HG03159 (cell line): ENCODE measurements at regions not wholly inside any gene's neighbourhood (a gene's known extent, or its start where the extent isn't known, plus 50 kb on each side); places are given as distances from the start of the nearest gene placed in this dataset.
"Not testable (repeated sequence)": the region's sequence is repeated elsewhere in the genome, so short reads cannot be mapped to it uniquely, and the experiment has no call there.

Experiments
- ATAC-seq: cut with Tn5 transposase; IDR thresholded peaks from one replicate; pipeline ENCODE4 v1.9.1; 2021; ENCODE audit warnings: mild to moderate bottlenecking, moderate library complexity; ENCODE audit not compliant: unreplicated experiment

DNA sequence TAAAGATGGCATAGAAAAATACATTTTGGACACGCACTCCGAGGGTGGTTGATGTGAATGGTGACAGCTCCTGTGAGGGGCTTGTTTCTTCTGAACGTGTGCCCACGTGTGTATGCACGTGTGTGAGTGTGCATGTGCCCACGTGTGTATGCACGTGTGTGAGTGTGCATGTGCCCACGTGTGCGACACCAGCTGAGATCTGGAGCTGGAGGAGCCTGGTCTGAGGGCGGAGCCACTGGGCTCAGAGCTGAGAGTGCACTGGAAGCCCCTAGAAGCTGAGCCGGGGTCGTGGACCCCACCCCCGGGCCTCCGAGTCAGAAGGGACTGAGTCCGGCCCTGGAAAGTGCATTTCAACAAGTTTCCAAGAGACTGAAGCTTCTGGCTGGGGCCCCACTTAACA lies 282.5 kb upstream of the IRX4 start:
- ATAC-seq: no peak

DNA sequence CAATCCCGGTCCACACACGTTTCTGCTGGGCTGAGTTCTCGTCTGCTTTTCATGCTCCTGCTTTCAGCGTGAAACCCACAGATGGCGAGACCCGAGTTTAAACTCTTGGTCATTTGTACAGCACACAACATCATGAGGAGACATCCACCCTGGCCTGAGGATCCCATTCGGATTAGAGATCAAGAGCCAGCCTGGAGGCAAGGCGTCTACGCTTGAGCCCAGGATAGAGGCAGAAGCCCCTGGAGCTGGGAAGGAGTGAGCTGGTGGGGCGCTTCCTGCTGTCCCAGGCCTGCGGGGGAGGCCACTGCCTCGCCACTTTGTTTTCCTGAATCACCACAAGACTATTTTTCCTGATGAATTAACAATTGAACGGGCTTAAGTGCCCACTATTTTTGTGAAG lies 281.9 kb upstream of the IRX4 start:
- ATAC-seq: no peak

DNA sequence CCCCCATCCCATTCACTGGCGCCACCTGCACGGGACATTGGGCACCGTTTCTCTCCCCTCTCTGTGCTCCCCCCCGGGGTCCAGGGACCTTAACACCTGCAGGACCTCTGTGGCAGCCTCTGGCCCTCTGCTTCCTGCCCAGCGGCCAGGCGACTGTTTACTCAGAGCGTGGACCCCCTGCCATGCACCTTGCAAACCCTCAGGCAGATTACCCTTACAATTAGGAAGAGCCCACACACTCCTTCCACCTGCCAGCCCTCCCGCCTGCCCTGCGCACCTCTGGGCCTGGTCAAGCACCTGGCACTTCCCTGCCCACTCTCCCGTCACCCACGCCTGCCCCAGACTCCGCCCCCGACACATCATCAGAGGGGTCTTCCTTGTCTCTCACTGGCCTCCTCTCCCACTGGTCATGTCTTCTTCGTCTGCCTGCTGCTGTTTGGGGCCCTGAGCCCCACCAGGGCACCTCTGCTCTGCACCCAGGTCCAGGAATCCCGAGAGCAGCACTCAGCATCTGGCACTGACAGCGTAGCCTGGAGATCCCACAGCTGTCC lies 281.3 kb upstream of the IRX4 start:
- ATAC-seq: no peak

DNA sequence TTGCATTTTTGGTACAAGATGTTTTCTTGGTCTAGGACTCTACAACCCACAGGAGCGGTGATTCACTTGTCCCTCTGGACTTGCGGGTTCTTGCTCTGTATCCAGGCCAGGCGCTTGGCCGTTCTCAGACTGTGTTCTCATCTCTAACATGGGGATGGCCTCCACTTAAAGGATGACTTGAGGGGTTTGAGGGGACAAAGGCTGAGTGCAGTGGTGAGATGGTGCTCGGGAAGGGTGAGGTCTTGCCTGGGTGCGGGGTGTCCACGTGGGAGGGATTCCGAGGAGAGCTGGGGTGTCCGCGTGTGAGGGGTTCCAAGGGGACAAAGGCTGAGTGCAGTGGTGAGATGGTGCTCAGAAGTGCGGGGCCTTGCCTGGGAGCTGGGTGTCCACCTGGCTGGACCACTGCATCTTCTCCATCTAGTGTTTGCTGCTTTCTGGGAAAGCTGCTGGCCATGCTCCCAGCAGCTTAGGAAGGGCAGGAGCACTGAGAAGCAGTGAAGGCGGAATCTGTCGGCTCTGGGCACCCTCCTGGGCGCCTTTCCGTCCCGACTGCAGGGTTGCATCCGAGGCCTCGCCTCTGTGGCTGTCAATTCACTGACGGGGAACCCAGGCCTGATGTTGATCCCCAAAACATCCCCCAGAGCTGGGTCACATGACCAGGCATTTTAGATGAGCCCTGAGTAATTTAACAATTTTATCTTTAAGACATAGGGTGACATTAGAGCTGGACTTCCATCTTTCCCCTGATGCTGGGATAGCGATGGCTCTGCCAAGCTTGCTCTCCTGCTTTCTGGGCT lies 280.5 kb upstream of the IRX4 start:
- no peak for ATAC-seq

DNA sequence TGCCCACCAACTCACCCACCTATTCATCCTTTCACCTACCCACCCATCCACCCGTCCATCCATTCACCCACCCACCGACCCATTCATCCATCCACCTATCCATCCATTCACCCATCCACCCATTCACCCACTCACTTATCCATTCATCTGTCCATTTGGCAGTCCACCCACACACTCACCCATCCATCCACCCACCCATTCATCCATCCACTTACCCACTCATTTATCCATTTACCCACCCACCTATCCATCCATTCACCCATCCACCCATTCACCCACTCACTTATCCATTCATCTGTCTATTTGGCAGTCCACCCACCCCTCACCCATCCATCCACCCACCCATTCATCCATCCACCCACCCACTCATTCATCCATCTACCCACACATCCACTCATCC lies 278.1 kb upstream of the IRX4 start:
- no peak for ATAC-seq

DNA sequence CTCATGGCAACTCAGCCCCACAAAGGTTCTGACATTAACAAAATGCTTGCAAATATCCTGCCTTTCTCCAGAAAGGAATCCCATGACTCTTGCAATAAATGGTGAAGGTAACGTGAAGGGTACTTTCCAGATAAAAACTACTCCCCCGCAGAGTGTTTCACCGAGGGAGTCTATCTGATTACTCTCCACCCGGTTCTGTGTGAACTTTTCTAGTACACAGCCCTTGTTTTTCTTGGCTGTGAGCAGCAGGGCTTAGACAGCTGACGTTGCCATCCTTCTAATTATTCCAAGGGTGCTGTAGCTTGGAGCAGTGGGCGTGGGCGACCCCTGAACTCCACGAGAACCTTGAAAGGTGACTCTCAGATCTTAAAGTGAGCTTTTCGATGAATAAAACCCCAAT lies 276.0 kb upstream of the IRX4 start:
- ATAC-seq: no peak

DNA sequence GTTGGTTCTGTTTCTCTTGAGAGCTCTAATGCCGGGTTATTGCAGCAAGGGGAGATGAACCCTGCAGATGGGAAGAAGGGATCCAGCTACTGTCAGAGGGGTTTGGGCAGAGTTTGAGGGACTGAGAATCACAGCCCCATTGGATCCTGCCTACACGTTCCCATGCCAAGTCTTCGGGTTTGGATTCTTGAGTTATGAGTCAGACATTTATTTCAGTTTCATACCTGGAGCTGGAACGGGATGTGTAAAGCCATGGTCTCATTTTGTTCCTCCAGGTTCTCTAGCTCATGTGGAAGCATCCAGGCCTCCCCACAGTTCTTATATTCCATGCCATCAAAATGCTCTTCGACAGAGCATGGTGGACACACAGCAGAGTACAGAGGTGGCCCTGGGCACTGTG lies 275.4 kb upstream of the IRX4 start:
- no peak for ATAC-seq

DNA sequence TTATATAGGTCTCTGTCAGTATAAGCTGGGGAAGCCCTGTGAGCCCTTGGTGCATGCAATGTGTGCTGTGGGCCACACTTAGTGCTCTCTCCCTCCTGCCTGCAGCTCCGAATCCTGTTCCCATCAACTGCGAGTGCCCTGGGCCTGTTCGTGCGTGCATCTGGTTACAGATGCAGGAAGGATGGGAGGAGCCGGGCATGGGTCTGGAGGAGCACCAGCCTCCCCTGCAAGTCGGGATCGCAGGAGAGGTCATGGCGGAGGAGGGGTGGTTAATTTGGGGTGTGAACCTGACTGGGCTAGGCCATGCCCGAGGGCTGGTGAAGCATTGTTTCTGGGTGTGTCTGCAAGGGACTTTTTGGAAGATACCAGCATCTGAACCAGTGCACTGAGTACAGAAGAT lies 274.6 kb upstream of the IRX4 start:
- ATAC-seq: no peak

DNA sequence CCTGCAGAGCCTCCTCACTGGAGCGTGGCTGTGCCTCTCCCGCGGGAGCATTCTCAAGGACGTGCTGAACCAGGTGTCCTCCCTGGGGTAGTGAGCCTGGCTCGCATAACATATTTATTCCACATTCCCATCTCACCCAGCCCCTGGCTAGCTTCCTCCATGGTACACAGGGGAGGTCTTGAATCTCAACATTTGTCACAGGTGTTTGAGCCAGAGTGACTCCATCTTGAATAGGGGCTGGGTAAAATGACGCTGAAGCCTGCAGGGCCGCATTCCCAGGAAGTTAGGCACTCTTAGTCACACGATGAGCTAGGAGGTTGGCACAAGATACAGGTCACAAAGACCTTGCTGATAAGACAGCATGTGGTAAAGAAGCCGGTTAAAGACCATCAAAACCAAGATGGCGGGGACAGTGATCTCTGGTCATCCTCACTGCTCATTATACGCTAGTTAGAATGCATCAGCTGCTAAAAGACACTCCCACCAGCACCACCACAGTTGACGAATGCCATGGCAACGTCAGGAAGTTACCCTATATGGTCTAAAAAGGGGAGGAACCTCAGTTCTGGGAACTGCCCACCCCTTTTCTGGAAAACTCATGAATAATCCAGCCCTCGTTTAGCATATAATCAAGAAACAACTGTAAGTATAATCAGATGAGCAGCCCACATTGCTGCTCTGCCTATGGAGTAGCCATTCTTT lies 273.8 kb upstream of the IRX4 start:
- ATAC-seq: no peak

DNA sequence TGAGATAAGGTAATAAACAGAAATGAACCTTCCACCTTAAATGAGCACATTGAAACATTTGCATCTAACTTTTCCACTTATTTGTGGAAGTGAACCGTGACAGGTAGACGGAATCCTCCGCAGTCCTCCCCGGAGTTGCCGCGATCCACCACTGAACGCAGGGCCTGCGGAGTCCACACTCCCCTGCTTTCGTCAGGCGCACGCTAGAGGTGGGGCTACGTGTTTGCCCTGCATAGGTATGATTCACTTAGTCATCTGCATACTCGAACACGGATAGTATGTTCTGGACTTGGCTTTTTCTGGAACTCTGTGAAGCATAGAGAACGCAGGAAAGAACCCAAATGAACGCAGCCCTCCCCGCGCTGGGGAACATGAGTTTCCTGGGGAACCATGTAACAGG lies 272.8 kb upstream of the IRX4 start:
- ATAC-seq: no peak

DNA sequence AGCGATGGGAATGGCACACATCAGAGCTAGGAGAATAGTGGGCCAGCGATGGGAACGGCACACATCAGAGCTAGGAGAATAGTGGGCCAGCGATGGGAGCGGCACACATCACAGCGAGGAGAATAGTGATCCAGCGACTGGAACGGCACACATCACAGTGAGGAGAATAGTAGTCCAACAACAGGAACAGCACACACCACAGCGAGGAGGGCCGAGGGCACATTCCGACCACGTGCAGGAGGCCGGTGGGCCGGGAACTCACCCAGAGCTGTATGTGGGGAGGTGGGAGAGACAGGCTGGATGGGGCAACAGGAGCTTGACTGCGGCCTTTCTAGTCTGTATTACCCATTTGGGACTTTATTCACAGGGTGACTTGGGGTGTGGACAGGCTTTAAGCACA lies 271.1 kb upstream of the IRX4 start:
- ATAC-seq: no peak

DNA sequence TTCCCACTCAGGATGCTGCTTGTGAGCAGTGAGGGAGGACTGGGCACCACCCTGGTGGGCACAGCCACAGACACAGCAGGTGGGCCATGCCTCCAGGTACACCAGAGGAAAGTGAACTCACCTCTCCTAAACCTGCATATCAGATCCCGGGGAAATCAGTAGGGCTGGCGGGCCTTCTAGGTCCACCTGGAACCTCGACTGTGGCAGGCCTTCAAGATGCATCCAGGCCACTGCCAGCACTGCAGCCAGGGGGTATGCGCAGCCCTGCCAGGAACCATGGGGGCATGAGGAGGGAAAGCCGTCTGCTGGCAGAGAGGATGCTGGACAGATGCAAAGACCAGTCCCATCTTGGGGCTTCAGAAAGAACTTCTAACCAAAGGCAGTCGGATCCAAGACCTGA lies 270.6 kb upstream of the IRX4 start:
- ATAC-seq: no peak

DNA sequence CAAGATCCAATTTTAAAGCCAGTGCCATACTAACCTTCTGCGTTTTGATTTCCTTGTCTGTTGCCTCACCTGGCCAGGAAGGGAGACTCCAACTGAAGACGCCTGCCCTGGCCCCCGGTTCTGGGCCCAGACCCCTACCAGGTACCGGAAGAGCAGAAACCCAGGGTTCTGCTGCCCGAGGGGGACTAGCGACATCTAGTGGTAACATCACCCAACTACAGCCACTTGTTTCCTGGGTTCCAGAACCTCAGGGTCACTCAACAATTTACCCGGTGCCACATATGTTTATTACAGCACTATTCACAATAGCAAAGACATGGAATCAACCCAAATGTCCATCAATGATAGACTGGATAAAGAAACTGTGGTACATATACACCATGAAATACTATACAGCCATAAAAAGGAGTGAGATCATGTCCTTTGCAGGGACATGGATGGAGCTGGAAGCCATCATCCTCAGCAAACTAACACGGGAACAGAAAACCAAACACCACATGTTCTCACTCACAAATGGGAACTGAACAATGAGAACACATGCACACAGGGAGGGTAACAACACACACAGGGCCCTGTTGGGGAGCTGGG lies 268.7 kb upstream of the IRX4 start:
- ATAC-seq: not testable (repeated sequence)

DNA sequence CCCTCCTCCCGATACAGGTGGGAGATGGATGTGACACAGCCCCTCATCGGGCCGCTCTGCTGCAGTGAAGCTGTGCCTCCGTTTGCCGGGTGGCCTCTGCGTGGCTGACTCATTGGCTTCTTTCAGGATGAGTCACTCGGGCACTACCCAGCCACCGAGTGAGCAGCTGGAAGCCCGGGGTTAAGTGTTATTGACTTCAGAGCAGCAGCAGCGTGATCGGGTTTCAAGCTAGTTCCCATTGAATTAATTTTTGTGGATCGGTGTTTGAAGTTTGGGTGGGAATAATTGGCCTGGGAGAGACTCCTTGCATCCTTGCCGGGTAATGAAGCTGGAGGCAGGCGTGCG lies 266.4 kb upstream of the IRX4 start:
- peak; percentile 49 for ATAC-seq

DNA sequence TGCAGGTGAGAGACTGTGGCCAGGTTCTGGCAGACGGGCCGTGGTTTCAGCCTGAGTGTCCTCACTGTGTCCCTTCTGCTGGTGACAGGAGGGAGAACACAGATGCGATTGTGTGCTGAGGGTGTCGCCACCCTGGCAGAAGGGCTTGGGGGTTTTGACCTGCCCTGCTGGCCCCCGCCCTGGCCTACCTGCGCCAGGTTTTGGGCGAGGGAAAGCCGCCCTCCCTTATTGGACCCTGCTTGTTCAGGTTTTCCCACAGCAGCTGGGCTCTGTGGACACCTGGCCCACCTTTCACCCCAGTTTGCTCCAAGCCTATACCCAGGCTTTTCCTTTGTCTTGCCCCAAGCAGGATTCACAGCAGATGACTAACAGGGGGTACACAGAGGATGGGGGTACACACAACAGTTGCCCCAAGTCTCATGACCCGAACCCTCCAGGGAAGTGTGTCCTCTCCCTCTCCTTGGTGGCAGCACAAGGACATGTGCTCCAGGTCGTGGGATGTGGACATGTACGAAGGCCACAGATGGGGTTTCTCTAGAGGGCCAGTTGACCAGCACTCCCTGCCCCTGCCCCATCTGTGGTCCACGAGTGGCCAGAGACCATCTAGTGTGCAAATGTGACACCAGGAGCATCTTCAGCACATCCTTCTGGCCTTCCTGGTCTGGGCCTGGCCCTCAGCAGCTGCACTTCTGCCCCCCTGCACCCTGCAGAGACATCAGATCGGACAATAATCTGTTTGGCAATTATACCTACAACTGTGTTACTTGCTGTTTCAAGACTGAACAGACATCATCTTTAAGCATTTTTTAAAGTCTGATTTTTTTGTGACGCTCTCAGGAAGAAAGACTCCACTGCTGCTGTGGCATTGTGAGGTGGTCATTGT lies 265.8 kb upstream of the IRX4 start:
- ATAC-seq: no peak

DNA sequence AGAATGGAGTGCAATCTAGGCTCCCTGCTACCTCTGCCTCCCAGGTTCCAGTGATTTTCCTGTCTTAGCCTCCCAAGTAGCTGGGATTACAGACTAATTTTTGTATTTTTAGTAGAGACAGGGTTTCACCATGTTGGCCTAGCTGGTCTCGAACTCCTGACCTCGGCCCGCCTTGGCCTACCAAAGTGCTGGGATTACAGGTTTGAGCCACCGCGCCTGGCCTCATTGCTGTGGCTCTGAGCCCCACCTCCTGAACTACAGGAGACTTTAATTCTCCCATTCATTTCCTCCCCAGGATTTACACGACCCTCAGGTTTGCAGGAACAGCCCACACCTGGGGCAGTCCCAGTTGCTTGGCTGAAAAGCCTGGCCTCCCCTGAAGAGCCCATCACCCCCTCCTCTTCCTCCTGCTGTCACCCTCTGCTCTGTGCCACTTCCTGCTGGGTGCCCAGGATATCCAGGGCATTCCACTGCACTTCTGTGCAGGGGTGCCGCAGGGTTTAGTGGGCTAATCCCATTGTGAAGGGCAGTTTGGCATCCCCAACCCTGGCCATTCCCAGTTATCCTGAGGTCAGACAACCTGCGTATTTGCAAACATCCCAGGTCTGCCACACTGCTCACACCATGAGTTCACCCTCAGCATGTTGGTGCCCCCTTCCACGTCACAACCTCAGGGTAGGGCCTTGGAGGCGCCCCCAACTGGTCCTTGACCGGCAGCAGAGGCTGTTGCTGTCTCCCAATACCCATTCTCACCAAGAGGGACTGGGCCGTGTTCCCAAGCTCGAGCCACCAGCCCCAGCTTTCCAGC lies 265.0 kb upstream of the IRX4 start:
- no peak for ATAC-seq

DNA sequence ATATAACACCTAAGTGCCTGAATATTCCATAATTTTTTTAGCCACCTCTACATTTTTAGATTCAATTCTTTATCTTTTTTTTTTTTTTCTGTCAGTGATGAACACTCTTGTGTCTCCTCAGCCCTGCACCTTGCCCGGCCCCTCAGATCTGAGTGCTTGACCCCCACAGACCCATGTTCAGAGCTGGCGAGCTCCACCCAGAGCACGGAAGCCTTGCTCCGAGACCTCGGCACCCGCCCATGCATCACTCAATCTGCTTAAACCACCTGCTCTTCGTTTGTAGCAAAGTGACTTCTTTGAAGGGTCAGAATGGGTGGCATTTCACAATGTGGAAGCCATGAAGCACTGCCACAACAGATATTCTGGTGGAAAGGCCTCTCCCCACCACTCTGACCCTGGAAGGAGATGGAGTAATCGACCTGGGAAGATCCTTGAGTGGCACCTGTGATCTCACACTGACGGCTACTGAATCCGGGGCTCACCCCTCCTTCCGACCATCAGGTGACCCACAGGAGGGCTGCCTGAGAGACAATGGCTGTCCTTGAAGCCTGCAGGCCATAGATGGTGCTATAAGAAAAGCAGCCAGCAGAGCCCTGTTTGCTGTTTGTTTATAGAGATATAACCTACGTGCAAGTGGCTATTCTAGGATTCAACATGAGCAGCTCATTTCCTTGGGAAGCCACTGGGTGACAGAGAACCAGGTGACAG lies 261.1 kb upstream of the IRX4 start:
- no peak for ATAC-seq

DNA sequence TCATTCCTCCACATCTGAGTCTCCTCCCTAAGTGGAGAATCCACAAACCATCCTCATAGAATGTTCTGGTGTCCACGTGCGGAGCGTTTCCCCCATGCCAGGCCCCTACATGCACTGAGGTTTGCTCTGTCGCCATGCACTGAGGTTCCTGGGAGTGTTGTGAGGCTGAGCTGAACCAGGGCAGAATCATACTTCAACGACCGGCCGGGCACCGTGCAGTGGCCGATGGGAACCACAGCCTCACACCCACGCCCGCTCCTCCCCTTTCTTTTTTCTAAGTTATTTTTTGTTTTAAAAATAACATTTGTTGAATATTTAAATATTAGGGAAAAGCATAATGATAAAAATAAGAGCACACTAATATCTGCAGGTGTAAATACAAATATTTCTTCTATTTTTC lies 260.4 kb upstream of the IRX4 start:
- no peak for ATAC-seq

DNA sequence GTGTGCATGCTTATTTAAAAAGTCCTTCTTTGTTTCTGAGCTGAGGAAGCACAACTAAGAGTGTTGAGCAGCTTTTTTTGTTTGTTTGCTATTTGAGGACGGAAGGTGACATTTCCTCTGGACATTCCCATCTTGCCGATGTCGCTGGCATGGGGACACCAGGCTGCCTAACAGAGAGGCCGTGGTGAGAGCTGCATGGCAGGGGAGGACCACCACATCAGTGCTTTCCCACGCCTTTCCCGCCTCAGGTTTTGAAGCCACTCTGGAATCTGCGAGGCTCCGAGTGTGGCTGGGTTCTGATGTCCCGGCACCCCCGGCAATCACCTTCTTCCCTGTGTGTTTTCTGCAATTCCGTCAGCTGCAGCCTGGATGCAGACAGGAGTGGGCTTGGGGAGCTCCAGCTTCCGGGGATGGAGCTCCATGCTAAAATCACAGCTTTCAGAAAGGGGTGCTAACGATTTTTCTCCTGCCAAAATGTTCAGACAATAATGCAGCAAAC lies 259.8 kb upstream of the IRX4 start:
- ATAC-seq: no peak
